DLD1 (cell line): ENCODE measurements at regions not wholly inside any gene's neighbourhood (a gene's known extent, or its start where the extent isn't known, plus 50 kb on each side); places are given as distances from the start of the nearest gene placed in this dataset.

Source experiments
- in situ Hi-C: cut with HindIII; loops from 2 replicates; pipeline ENCODE4 v1.10.0; 2017; ENCODE audit warnings: low sequenced_read_pairs

- in situ Hi-C loops, result no loop called here
Measured at GRCh38 chr5:73267766-73268435, 94.9 kb downstream of the TMEM174 start.

DNA sequence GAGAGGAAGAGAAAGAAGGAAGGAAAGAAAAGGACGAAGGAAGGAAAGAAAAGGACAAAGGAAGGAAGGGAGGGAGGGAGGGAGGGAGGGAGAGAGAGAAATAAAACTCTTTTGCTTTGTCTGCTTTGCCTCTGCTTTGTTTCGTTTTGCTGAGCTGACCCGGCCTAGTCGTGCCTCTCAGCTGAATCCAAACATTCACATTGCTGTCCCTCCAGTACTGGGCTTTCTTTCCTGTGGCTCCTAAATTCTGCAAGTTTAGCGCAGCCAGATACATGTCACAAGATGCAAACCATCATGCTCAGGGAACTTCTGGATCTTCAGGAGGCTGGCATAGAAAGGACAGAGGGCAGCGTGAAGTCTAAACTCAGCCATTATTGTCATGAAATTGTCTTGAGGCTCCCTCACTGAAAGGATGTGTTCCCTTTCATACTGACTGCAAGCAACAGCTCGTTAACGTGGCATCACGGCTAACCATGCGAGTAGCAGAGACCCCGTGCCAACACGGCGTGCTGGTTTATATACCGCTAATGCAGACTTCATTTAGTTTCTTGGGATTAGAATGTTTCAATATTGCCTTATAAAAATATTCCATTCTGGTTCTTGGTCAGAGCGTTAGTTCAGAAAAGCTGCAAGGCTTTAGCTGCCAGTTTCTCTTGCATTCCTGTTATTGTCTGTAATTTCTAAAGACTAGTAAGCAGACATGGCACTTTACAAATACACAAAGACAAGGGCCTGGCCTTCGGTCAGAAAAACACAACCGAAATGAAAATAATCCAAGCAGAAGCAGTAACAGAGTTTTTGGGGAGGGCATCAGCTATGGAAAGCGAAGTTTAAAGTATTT, 94.2 kb downstream of the TMEM174 start:
- in situ Hi-C loops, result no loop called here

- in situ Hi-C loops, result no loop called here
Measured at GRCh38 chr5:73266176-73266738, 93.3 kb downstream of the TMEM174 start.

GRCh38 chr5:73265641-73266040, 92.6 kb downstream of the TMEM174 start:
- in situ Hi-C loops, result no loop called here

DNA sequence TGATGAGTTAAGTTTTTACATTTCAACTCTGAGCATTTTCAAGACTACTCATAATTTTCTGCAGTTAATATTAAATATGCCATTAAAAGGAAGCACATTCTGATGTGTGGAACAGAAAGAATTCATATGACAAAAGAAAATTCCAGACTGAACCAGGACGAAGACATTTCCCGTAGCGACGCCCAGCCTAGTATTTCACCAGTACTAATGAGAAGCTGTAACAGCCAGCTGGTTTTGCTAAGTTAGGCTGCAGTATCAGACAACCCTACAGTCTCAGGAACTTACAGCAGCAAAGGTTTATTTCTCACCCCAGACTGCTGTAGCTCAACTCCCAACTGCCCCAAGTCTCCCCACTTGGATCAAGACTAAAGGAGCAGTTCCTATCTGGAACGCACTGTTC, 91.6 kb downstream of the TMEM174 start:
- in situ Hi-C loops, result no loop called here

DNA sequence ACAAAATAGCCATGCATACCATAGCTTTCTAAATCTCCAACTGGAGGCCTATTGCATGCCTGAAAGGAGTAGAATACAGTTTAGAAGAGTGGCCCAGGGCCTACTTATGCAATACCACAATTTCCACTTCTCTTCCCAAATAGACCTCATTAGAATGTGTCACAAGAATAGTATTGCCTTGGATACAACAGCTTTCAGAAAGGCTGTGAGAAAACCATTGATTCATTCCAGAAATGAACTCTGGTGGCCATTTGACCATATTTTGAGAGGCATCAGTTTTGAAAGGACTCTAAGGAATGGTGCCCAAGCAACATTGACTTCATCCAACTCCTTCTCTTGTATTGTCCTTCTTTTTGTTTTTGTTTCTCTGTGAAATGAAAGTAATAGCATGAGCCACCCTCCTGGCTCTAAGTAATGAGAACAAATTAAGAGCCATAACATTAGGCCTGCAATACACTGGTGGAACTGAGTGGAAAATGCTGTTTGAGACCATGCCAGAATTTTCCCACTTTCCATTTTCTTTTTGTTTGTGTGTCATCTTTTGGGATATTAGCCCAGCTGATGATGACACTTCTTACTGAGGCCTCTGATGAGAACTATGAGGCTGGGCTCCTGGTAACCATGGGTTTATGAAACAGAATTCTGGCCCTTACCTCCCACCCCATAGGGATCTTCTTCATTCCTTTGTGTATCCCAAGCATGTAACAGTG, 90.2 kb downstream of the TMEM174 start:
- in situ Hi-C loops, result no loop called here

DNA sequence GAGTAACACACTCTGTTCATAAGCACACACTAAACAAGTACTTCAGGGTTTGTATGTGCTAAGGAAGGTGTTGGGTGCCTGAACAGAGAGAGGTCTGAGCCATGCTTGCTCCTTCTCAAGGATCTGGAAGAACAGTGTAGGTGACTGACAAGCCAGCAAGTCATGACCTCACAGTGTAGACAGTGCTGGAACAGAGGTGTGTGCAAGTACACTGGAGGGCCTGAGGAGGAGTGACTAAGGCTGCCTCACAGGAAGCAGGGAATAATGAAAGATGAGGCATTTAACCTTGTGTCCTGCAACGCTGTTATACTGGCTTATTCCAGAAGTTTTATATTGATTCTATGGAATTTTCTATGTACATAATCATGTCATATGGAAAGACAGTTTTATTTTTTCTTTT, 83.9 kb downstream of the TMEM174 start:
- in situ Hi-C loops, result no loop called here

DNA sequence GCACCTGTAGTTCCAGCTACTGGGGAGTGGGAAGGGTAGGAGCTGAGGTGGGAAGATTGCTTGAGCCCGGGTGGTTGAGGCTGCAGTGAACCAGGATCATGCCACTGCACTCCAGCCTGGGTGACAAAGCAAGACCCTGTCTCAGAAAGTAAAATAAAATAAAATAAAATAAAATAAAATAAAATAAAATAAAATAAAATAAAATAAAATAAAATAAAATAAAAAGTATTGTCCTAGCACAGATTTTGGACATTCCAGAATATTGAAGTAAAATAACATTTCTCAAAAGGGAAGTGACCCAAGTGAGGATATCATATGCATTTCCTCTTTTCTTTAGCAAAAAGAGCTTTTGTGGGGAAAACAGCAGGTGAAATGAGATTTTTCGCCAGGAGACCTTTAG, 83.5 kb downstream of the TMEM174 start:
- in situ Hi-C loops, result no loop called here

- in situ Hi-C loops, result no loop called here
Measured at GRCh38 chr5:73256012-73256411, 83.0 kb downstream of the TMEM174 start.

- in situ Hi-C loops, result no loop called here
Measured at GRCh38 chr5:73254642-73255041, 81.6 kb downstream of the TMEM174 start.

GRCh38 chr5:73253047-73253660, 80.2 kb downstream of the TMEM174 start:
- in situ Hi-C loops, result no loop called here

GRCh38 chr5:73250645-73251044, 77.7 kb downstream of the TMEM174 start:
- in situ Hi-C loops, result no loop called here

DNA sequence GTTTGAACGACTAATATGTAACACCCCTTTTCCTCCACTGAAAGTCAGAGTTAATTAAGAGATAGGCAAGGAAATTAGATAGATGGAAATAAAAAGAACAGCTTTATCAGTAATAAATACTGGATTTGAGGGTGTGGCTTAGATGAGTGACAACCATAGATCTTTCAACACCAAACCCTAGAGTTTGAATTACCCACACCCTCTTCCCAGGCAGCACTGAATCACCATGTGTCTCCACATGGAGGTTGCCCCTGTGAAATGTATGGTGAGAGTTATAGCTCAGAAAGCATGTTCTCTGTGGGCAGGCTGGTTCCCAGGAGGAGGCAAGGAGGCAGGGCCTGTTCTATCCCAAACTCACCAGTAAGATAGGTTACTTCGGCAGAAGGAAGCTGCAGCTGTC, 69.7 kb downstream of the TMEM174 start:
- in situ Hi-C loops, result no loop called here

GRCh38 chr5:73238873-73239272, 65.9 kb downstream of the TMEM174 start:
- in situ Hi-C loops, result no loop called here

DNA sequence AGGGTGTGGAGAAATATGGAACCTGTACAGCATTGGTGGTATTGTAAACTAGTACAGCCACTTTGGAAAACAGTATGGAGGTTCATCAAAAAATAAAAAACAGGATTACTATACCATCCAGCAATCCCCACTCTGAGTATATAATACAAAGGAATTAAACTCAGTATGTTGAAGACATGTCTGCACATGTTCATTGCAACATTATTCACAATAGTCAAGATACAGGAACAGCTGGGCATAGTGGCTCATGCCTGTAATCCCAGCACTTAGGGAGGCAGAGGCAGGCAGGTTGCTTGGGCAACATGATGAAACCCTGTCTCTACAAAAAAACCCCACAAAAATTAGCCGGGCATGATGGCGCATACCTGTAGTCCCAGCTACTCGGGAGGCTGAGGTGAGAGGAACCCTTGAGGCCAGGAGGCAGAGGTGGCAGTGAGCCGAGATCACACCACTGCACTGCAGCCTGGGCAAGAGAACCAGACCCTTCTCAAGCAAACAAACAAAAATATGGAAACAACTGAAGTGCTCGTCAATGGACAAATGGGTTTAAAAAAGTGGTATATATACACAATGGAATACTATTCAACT, 63.6 kb downstream of the TMEM174 start:
- in situ Hi-C loops, result no loop called here

GRCh38 chr5:73234204-73234555, 61.2 kb downstream of the TMEM174 start:
- in situ Hi-C loops, result no loop called here

- in situ Hi-C loops, result no loop called here
Measured at GRCh38 chr5:73233461-73234203, 60.6 kb downstream of the TMEM174 start.

GRCh38 chr5:73233053-73233460, 60.1 kb downstream of the TMEM174 start:
- in situ Hi-C loops, result no loop called here

DNA sequence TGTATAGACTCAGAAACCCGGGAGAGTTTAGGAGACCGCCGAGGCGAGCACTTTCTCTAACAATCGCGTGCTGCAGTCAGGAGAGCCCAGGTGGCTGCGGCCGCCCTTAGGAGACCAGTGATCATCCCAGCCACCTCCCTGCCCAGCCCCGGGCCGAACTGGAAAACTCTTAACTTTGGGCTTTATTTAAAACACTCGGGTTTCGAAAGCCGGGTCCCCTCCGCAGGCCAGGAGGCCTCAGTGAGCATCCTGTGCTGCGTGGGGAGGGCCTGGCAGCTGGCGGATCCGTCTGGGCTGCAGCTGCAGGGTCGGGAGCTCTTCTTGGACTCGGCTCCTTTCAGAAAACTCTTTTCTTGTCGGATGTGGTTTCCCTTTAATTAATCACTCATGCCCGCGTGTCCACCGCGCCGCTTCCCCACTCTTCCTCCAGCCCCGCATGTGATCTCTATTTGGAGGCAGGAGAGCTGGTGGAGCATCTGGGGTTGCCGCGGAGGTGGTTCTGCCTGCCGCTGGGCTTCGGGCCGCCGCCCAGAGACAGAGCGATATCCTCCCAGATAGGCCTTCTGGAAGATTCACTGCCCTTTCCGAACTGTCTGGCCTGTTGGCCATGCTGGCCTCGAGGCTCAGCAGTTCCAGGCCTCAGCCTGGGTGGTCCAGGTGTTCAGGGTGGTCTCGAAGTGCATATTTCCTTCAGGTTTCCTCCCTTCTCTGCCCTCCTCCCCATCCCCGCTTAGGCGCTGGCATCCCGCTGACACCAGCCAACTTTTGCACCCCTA, 59.5 kb downstream of the TMEM174 start:
- in situ Hi-C loops, result no loop called here
